HUES6 (cell line): ENCODE measurements at regions not wholly inside any gene's neighbourhood (a gene's known extent, or its start where the extent isn't known, plus 50 kb on each side); places are given as distances from the start of the nearest gene placed in this dataset.

Experiments used
- H3K27ac ChIP-seq: 2 replicates; pipeline ENCODE4 v1.7.0; 2013; ENCODE audit warnings: low read depth, mild to moderate bottlenecking, low read length, inconsistent platforms
- H3K27me3 ChIP-seq: 2 replicates; pipeline ENCODE4 v1.6.1; 2013; ENCODE audit warnings: low read length; ENCODE audit not compliant: control insufficient read depth, insufficient read depth
- H3K36me3 ChIP-seq: 2 replicates; pipeline ENCODE4 v1.6.1; 2013; ENCODE audit warnings: low read length; ENCODE audit not compliant: control insufficient read depth, insufficient read depth
- H3K4me1 ChIP-seq: 2 replicates; pipeline ENCODE4 v1.6.1; 2013; ENCODE audit warnings: low read length; ENCODE audit not compliant: control insufficient read depth, insufficient read depth
- H3K4me3 ChIP-seq: 2 replicates; pipeline ENCODE4 v1.5.1; 2013; ENCODE audit warnings: low read depth, low read length
- H3K9ac ChIP-seq: one replicate; pipeline ENCODE4 v1.6.1; 2013; ENCODE audit warnings: mild to moderate bottlenecking, low read length
- H3K9me3 ChIP-seq: 2 replicates; pipeline ENCODE4 v1.6.1; 2013; ENCODE audit warnings: low read depth, low read length; ENCODE audit not compliant: control insufficient read depth, insufficient read depth

GRCh38 chr18:71798986-71799673, 745.0 kb downstream of the CBLN2 start:
- Histone ChIP-seq H3K9me3 (no peaks in the 10 kb centered on the region), H3K36me3 (no peaks in the 10 kb centered on the region), H3K4me3 (no peak overlapping the region), H3K9ac (no peak overlapping the region), H3K4me1 (no peaks in the 10 kb centered on the region), H3K27ac (no peak overlapping the region), H3K27me3 (no peaks in the 10 kb centered on the region)

- no peaks in the 10 kb centered on the region for H3K27me3 ChIP-seq
- H3K4me3 ChIP-seq, result no peak overlapping the region
- H3K4me1 ChIP-seq, result no peaks in the 10 kb centered on the region
- no peaks in the 10 kb centered on the region for H3K36me3 ChIP-seq
- H3K27ac ChIP-seq, result no peak overlapping the region
- H3K9ac ChIP-seq, result no peak overlapping the region
- no peaks in the 10 kb centered on the region for H3K9me3 ChIP-seq
These were observed 746.6 kb downstream of the CBLN2 start for GRCh38 chr18:71797554-71797953.

GRCh38 chr18:71784777-71785176, 759.4 kb downstream of the CBLN2 start:
- Histone ChIP-seq H3K4me3 (no peak overlapping the region), H3K9ac (no peak overlapping the region), H3K36me3 (no peaks in the 10 kb centered on the region), H3K27ac (no peak overlapping the region), H3K9me3 (no peaks in the 10 kb centered on the region), H3K27me3 (no peaks in the 10 kb centered on the region), H3K4me1 (no peaks in the 10 kb centered on the region)

GRCh38 chr18:71760541-71760940, 783.6 kb downstream of the CBLN2 start:
- peaks cover 17% of the 10 kb centered on the region; the same call in 1 of the 2 replicates for H3K9me3 ChIP-seq
- no peak overlapping the region for H3K4me3 ChIP-seq
- H3K36me3 ChIP-seq, result no peaks in the 10 kb centered on the region
- no peak overlapping the region for H3K9ac ChIP-seq
- no peaks in the 10 kb centered on the region for H3K4me1 ChIP-seq
- H3K27ac ChIP-seq, result no peak overlapping the region
- no peaks in the 10 kb centered on the region for H3K27me3 ChIP-seq

GRCh38 chr18:71754246-71754645, 789.9 kb downstream of the CBLN2 start:
- Histone ChIP-seq H3K27me3 (no peaks in the 10 kb centered on the region), H3K4me3 (no peak overlapping the region), H3K9ac (no peak overlapping the region), H3K27ac (no peak overlapping the region), H3K4me1 (no peaks in the 10 kb centered on the region), H3K9me3 (no peaks in the 10 kb centered on the region; the same call in 1 of the 2 replicates), H3K36me3 (no peaks in the 10 kb centered on the region)

- Histone ChIP-seq H3K27ac (no peak overlapping the region), H3K4me3 (no peak overlapping the region), H3K9me3 (no peaks in the 10 kb centered on the region), H3K4me1 (no peaks in the 10 kb centered on the region), H3K27me3 (no peaks in the 10 kb centered on the region), H3K36me3 (no peaks in the 10 kb centered on the region), H3K9ac (no peak overlapping the region)
These were observed 800.5 kb downstream of the CBLN2 start for GRCh38 chr18:71743634-71744033.

- H3K9me3 ChIP-seq, result no peaks in the 10 kb centered on the region
- H3K9ac ChIP-seq, result no peak overlapping the region
These were observed 814.5 kb downstream of the CBLN2 start for GRCh38 chr18:71729611-71730010.

GRCh38 chr18:71727909-71728308, 816.2 kb downstream of the CBLN2 start:
- Histone ChIP-seq H3K36me3 (no peaks in the 10 kb centered on the region), H3K4me1 (no peaks in the 10 kb centered on the region), H3K4me3 (no peak overlapping the region), H3K27me3 (no peaks in the 10 kb centered on the region), H3K9ac (no peak overlapping the region), H3K27ac (no peak overlapping the region), H3K9me3 (no peaks in the 10 kb centered on the region)

More at GRCh38 chr18:71729611-71730010, 814.5 kb downstream of the CBLN2 start:
- H3K4me3 ChIP-seq, result no peak overlapping the region
- H3K27ac ChIP-seq, result no peak overlapping the region
- peaks cover 3% of the 10 kb centered on the region; the same call in 1 of the 2 replicates for H3K27me3 ChIP-seq
- H3K4me1 ChIP-seq, result no peaks in the 10 kb centered on the region
- no peaks in the 10 kb centered on the region for H3K36me3 ChIP-seq

- Histone ChIP-seq H3K9ac (no peak overlapping the region), H3K36me3 (no peaks in the 10 kb centered on the region), H3K4me3 (no peak overlapping the region), H3K9me3 (no peaks in the 10 kb centered on the region), H3K27ac (no peak overlapping the region), H3K27me3 (no peaks in the 10 kb centered on the region), H3K4me1 (no peaks in the 10 kb centered on the region)
These were observed 818.9 kb downstream of the CBLN2 start for GRCh38 chr18:71725256-71725655.

GRCh38 chr18:71707985-71708500, 836.1 kb downstream of the CBLN2 start:
- Histone ChIP-seq H3K9ac (no peak overlapping the region), H3K27ac (no peak overlapping the region), H3K4me3 (no peak overlapping the region), H3K4me1 (peaks cover 6% of the 10 kb centered on the region; the same call in 1 of the 2 replicates), H3K9me3 (no peaks in the 10 kb centered on the region), H3K36me3 (no peaks in the 10 kb centered on the region), H3K27me3 (no peaks in the 10 kb centered on the region)

GRCh38 chr18:71707400-71707799, 836.7 kb downstream of the CBLN2 start:
- Histone ChIP-seq H3K9me3 (no peaks in the 10 kb centered on the region), H3K27me3 (no peaks in the 10 kb centered on the region), H3K27ac (no peak overlapping the region), H3K9ac (no peak overlapping the region), H3K4me3 (no peak overlapping the region), H3K4me1 (peaks cover 6% of the 10 kb centered on the region; the same call in 1 of the 2 replicates), H3K36me3 (no peaks in the 10 kb centered on the region)
